Peyer's patch (tissue), 4 donors: ENCODE measurements at regions not wholly inside any gene's neighbourhood (a gene's known extent, or its start where the extent isn't known, plus 50 kb on each side); places are given as distances from the start of the nearest gene placed in this dataset.

ENCODE experiments used
- POLR2A ChIP-seq, 2 donors: fragments of 450-650 bp; IDR thresholded peaks; one replicate each; pipeline ENCODE4 v1.5.1; 2017; ENCODE audit warnings: antibody characterized with exemption in 2 of 2, mild to moderate bottlenecking in 2 of 2, moderate library complexity in 2 of 2
- TF ChIP-seq, protein P1 (sequence below), 6 experiments: fragments of 450-650 bp in 4 of 6; fragments of 200-600 bp in 2 of 6; sonication (generic) in 1 of 6; IDR thresholded peaks; one replicate each; pipeline ENCODE4 v1.5.1; 2017 to 2019; ENCODE audit warnings: antibody characterized with exemption in 6 of 6, mild to moderate bottlenecking in 3 of 6, moderate library complexity in 1 of 6

DNA sequence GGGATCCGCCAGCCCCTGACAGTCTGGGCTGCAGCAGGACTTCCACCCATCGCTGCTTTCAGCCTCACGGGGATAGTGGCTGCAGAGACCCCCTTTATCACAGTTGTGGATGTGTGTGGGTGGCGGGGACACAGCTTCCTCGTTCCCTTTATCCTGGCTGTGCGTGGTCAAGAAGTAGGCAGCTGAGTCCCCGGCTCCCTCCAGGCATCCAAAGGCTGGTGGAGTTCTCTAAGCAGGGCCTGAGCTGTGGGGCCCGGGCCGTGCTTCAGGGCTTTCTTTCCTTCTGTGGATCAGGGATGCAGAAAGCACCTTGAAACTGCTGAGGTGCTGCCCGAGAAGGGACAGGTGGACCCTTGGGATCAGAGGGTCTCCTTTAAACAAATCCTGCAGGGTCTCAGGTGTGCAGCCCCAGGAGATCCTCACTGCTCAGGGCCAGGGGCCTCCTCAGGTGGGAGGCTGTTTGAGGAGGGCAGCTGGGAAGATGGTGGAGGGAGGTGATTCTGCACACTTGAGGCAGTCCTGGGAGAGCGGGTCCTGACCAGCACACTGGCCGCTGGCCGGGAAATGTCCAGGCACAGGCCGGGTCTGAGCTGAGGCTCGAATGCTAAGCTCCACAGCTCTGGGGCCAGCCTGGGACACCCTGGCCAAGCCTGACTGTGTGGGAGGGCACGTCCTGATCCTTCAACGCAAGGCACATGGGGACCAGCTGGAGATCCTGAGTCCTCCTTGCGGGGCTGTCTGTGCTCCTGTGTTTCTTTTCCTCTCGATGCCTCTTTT, 1024.3 kb downstream of the BRD1 start:
- no peak for TF ChIP-seq POLR2A (IDR thresholded peaks at IDR 0.05)
- TF ChIP-seq, protein P1, sequence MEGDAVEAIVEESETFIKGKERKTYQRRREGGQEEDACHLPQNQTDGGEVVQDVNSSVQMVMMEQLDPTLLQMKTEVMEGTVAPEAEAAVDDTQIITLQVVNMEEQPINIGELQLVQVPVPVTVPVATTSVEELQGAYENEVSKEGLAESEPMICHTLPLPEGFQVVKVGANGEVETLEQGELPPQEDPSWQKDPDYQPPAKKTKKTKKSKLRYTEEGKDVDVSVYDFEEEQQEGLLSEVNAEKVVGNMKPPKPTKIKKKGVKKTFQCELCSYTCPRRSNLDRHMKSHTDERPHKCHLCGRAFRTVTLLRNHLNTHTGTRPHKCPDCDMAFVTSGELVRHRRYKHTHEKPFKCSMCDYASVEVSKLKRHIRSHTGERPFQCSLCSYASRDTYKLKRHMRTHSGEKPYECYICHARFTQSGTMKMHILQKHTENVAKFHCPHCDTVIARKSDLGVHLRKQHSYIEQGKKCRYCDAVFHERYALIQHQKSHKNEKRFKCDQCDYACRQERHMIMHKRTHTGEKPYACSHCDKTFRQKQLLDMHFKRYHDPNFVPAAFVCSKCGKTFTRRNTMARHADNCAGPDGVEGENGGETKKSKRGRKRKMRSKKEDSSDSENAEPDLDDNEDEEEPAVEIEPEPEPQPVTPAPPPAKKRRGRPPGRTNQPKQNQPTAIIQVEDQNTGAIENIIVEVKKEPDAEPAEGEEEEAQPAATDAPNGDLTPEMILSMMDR (IDR thresholded peaks at IDR 0.05) = no peak
